ENCODE measurements at regions not wholly inside any gene's neighbourhood (a gene's known extent, or its start where the extent isn't known, plus 50 kb on each side); places are given as distances from the start of the nearest gene placed in this dataset.

DNA sequence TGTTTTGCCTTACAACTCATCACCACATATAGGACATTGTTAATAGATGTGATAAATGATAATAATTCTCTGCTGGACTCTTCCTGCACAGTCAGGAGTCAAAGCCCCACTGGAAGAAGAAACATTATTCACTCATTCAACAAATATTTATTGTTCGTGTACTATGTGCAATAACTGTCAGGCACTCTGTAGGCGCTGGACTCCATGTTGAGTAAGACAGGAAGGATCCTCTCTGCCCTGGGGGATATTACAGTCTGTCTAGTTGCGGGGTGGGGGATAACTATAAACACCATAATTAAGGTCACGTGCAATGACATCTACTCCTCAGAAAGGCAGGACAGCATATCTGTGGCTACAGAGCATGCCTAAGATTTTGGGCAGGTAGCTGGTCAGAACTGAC lies 281.1 kb downstream of the FAT3 start:
- Histone ChIP-seq H3K9me3 (no peaks in the 10 kb centered on the region), H3K4me3 (no peak overlapping the region), H3K27ac (no peak overlapping the region), H3K27me3 (no peaks in the 10 kb centered on the region), H3K36me3 (no peaks in the 10 kb centered on the region), H3K4me1 (no peaks in the 10 kb centered on the region)
- no peak for DNase-seq
- TF ChIP-seq EP300 (IDR thresholded peaks at IDR 0.05), result no peak
- TF ChIP-seq POLR2AphosphoS5 (IDR thresholded peaks at IDR 0.05), result no peak
- TF ChIP-seq POLR2A (IDR thresholded peaks at IDR 0.05), result no peak
- TF ChIP-seq, protein P1, sequence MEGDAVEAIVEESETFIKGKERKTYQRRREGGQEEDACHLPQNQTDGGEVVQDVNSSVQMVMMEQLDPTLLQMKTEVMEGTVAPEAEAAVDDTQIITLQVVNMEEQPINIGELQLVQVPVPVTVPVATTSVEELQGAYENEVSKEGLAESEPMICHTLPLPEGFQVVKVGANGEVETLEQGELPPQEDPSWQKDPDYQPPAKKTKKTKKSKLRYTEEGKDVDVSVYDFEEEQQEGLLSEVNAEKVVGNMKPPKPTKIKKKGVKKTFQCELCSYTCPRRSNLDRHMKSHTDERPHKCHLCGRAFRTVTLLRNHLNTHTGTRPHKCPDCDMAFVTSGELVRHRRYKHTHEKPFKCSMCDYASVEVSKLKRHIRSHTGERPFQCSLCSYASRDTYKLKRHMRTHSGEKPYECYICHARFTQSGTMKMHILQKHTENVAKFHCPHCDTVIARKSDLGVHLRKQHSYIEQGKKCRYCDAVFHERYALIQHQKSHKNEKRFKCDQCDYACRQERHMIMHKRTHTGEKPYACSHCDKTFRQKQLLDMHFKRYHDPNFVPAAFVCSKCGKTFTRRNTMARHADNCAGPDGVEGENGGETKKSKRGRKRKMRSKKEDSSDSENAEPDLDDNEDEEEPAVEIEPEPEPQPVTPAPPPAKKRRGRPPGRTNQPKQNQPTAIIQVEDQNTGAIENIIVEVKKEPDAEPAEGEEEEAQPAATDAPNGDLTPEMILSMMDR (IDR thresholded peaks at IDR 0.05), result no peak
- ATAC-seq (ENCODE audit: low FRiP score in 2 of 2), result no peak
- WGBS, 2 donors, result 78 to 90% methylated on average over 4 of the region's 4 CpGs

DNA sequence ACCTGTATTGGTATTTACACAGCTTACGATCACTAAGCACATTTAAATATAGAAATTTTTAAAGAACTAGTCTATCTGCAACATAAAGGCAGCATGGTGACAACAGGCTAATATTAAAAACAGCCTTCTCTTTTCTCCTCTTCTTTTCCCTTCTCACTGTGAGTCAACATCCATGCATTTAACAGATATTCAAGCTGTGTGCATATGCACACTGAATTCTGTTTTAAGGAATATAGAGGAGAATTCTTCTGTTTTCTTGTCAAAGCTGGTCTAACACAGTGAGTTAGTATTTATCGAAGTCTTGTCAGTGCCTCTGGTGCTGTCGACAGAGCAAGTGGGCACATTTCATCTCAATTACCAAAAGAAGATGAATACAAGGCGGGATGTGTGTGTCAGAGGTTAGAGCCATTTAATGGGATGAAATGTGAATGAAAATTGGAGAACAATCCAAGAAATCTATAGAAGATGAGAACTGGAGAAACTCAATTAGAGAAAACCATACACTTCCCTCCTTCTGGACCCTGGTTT lies 282.3 kb downstream of the FAT3 start:
- 87 to 95% methylated on average over 4 of the region's 4 CpGs for WGBS, 2 donors
- ATAC-seq (ENCODE audit: low FRiP score in 2 of 2), result no peak
- Histone ChIP-seq H3K4me3 (no peak overlapping the region), H3K27me3 (no peaks in the 10 kb centered on the region), H3K36me3 (no peaks in the 10 kb centered on the region), H3K27ac (no peak overlapping the region), H3K9me3 (no peaks in the 10 kb centered on the region), H3K4me1 (no peaks in the 10 kb centered on the region)
- TF ChIP-seq POLR2A (IDR thresholded peaks at IDR 0.05) (no peak), EP300 (IDR thresholded peaks at IDR 0.05) (no peak)
- TF ChIP-seq, protein P1 (IDR thresholded peaks at IDR 0.05), result no peak
- no peak for DNase-seq

DNA sequence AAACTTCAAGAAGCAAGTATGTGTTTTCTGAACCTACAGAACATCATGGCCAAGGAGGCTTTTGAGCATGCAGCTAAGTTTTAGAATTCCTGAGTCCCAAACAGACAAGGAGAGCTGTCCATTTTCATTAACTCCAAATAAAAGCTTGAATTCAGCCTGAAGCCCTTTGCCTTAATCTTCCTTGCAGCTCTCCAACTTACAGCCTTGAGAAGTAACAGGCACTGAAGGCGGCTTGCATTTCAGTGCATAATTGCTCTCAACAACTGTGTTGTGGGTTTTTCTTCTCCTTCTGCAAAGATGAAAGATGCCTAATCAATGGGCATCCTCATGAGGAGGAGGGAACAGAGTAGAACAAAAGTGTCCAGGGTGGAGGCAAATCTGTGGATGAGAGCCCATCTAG lies 286.0 kb downstream of the FAT3 start:
- no peak for ATAC-seq (ENCODE audit: low FRiP score in 2 of 2)

DNA sequence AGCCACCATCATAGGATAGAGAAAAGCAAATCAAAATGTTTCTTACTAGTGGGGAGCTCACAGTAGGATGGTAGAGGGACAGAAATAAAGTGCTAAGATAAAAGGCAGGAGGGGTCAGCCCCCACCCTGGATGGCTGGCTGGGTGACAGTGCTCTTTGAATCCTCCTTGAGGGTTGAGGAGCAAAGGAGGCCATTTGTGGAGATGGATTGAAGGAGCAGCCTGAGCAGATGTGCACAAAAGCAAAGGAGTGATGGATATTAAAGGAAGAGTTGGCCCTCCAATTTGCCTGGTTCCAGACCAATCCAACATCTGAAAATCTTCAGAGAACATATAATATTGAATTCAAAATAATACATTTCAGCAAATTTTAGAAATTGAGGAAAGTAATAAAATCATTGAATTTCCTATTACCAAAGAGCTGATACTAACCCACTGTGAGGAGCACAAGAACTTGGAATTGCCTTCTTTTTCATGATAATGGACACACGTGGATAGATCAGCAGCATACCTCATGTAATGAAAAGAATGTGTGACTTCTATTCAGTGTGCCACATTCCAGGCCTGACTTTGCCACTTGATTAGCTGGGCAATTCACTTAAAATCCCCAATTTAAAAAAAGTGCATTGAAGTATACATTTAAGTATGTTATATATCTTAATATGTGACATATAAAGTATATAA lies 287.0 kb downstream of the FAT3 start:
- no peak for DNase-seq

More for the DNA sequence above, 286.0 kb downstream of the FAT3 start:
- TF ChIP-seq, protein P1 (IDR thresholded peaks at IDR 0.05), result no peak
- TF ChIP-seq POLR2AphosphoS5 (IDR thresholded peaks at IDR 0.05) (no peak), EP300 (IDR thresholded peaks at IDR 0.05) (no peak), POLR2A (IDR thresholded peaks at IDR 0.05) (no peak)
- WGBS, 2 donors, result 85 to 96% methylated on average over 1 of the region's 1 CpG
- no peaks in the 10 kb centered on the region for H3K27me3 ChIP-seq
- H3K4me1 ChIP-seq, result no peaks in the 10 kb centered on the region
- no peak overlapping the region for H3K27ac ChIP-seq
- H3K4me3 ChIP-seq, result no peak overlapping the region
- no peaks in the 10 kb centered on the region for H3K9me3 ChIP-seq
- no peak for DNase-seq
- H3K36me3 ChIP-seq, result no peaks in the 10 kb centered on the region

DNA sequence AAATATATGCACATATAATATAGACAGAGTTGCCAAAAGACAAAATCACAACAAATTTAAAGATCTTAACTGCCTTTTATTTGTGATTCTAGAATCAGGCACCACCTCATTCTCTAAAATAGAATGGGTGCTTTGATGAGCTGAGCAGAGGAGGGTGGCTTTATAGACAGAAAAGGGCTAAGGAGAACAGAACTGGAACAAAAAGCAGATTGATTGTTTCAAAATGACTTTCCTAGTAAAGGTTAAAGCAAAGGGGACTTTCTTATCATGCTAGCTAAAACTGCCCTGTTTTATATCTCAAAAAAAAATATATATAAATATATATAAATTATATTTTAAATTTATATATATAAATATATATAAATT lies 287.6 kb downstream of the FAT3 start:
- no peak overlapping the region for H3K27ac ChIP-seq
- TF ChIP-seq POLR2AphosphoS5 (IDR thresholded peaks at IDR 0.05) (no peak), POLR2A (IDR thresholded peaks at IDR 0.05) (no peak), EP300 (IDR thresholded peaks at IDR 0.05) (no peak)
- TF ChIP-seq, protein P1 (IDR thresholded peaks at IDR 0.05), result no peak
- ATAC-seq (ENCODE audit: low FRiP score in 2 of 2), result no peak

More for the DNA sequence above, 287.0 kb downstream of the FAT3 start:
- Histone ChIP-seq H3K4me3 (no peak overlapping the region), H3K9me3 (no peaks in the 10 kb centered on the region), H3K4me1 (no peaks in the 10 kb centered on the region), H3K27me3 (no peaks in the 10 kb centered on the region), H3K27ac (no peak overlapping the region), H3K36me3 (no peaks in the 10 kb centered on the region)
- ATAC-seq (ENCODE audit: low FRiP score in 2 of 2), result no peak
- no peak for TF ChIP-seq POLR2A (IDR thresholded peaks at IDR 0.05)
- no peak for TF ChIP-seq EP300 (IDR thresholded peaks at IDR 0.05)
- no peak for TF ChIP-seq POLR2AphosphoS5 (IDR thresholded peaks at IDR 0.05)
- WGBS, 2 donors, result 74 to 82% methylated on average over 1 of the region's 1 CpG

More for the DNA sequence above, 287.6 kb downstream of the FAT3 start:
- H3K27me3 ChIP-seq, result no peaks in the 10 kb centered on the region
- H3K4me3 ChIP-seq, result no peak overlapping the region
- no peaks in the 10 kb centered on the region for H3K36me3 ChIP-seq
- no peak for DNase-seq
- no peaks in the 10 kb centered on the region for H3K4me1 ChIP-seq
- no peaks in the 10 kb centered on the region for H3K9me3 ChIP-seq

Data from upper lobe of left lung (tissue), 6 donors.